OCI-LY3 (cell line): ENCODE measurements at regions not wholly inside any gene's neighbourhood (a gene's known extent, or its start where the extent isn't known, plus 50 kb on each side); places are given as distances from the start of the nearest gene placed in this dataset.

ENCODE experiments used
- EZH2phosphoT487 ChIP-seq: fragments of 200-600 bp; shearing (Covaris generic); IDR thresholded peaks from 2 replicates; pipeline ENCODE4 v1.6.1; 2018; ENCODE audit warnings: antibody characterized with exemption, mixed run types, low read depth
- TF ChIP-seq, protein P1 (sequence below): fragments of 200-600, 300-600 bp; sonication (generic); IDR thresholded peaks from 2 replicates; pipeline ENCODE4 v1.5.1; 2014; ENCODE audit warnings: antibody characterized with exemption, low read length, low read depth

- TF ChIP-seq, protein P1, sequence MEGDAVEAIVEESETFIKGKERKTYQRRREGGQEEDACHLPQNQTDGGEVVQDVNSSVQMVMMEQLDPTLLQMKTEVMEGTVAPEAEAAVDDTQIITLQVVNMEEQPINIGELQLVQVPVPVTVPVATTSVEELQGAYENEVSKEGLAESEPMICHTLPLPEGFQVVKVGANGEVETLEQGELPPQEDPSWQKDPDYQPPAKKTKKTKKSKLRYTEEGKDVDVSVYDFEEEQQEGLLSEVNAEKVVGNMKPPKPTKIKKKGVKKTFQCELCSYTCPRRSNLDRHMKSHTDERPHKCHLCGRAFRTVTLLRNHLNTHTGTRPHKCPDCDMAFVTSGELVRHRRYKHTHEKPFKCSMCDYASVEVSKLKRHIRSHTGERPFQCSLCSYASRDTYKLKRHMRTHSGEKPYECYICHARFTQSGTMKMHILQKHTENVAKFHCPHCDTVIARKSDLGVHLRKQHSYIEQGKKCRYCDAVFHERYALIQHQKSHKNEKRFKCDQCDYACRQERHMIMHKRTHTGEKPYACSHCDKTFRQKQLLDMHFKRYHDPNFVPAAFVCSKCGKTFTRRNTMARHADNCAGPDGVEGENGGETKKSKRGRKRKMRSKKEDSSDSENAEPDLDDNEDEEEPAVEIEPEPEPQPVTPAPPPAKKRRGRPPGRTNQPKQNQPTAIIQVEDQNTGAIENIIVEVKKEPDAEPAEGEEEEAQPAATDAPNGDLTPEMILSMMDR, result no peak
- TF ChIP-seq EZH2phosphoT487, result no peak
Observed at GRCh38 chr10:6924166-6924565, 344.1 kb upstream of the PRKCQ start.
